GM13976 (cell line): ENCODE measurements at regions not wholly inside any gene's neighbourhood (a gene's known extent, or its start where the extent isn't known, plus 50 kb on each side); places are given as distances from the start of the nearest gene placed in this dataset.

Experiments used
- DNase-seq: peaks from one replicate; pipeline ENCODE4 v3.0.0; 2012; ENCODE audit warnings: low spot score
- in situ Hi-C: fragments of 300-500 bp; cut with MboI; formaldehyde crosslinking; loops from one replicate; pipeline ENCODE4 v1.12.0; 2022; ENCODE audit warnings: low sequenced_read_pairs, mixed read lengths, inconsistent platforms; ENCODE audit not compliant: unreplicated experiment
- TF ChIP-seq, protein P1 (sequence below): IDR thresholded peaks from 2 replicates; pipeline ENCODE4 v1.5.1; 2012; ENCODE audit warnings: borderline replicate concordance, mild to moderate bottlenecking; ENCODE audit not compliant: insufficient read depth; ENCODE audit errors: extremely low read depth, missing control alignments, control extremely low read depth

GRCh38 chr2:215758691-215759090 is 254.7 kb downstream of the MREG start:
- DNase-seq: no peak
- in situ Hi-C loops: no loop called here
- TF ChIP-seq, protein P1, sequence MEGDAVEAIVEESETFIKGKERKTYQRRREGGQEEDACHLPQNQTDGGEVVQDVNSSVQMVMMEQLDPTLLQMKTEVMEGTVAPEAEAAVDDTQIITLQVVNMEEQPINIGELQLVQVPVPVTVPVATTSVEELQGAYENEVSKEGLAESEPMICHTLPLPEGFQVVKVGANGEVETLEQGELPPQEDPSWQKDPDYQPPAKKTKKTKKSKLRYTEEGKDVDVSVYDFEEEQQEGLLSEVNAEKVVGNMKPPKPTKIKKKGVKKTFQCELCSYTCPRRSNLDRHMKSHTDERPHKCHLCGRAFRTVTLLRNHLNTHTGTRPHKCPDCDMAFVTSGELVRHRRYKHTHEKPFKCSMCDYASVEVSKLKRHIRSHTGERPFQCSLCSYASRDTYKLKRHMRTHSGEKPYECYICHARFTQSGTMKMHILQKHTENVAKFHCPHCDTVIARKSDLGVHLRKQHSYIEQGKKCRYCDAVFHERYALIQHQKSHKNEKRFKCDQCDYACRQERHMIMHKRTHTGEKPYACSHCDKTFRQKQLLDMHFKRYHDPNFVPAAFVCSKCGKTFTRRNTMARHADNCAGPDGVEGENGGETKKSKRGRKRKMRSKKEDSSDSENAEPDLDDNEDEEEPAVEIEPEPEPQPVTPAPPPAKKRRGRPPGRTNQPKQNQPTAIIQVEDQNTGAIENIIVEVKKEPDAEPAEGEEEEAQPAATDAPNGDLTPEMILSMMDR: no peak

DNA sequence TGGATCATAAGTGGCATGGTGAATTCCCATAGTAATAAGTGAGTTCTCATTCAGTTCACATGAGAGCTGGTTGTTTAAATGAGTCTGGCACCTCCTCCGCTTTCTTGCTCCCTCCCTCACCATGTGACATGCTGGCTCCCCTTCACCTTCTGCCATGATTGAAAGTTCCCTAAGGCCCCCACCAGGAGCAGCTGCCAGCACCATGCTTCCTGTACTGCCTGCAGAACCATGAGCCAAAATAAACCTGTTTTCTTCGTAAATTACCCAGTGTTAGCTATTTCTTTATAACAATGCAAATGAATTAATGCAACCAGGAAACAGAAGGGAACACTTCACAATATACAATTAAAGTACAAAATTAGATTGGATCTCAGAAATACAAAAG is 257.0 kb downstream of the MREG start:
- TF ChIP-seq, protein P1: no peak
- in situ Hi-C loops: no loop called here
- no peak for DNase-seq

DNA sequence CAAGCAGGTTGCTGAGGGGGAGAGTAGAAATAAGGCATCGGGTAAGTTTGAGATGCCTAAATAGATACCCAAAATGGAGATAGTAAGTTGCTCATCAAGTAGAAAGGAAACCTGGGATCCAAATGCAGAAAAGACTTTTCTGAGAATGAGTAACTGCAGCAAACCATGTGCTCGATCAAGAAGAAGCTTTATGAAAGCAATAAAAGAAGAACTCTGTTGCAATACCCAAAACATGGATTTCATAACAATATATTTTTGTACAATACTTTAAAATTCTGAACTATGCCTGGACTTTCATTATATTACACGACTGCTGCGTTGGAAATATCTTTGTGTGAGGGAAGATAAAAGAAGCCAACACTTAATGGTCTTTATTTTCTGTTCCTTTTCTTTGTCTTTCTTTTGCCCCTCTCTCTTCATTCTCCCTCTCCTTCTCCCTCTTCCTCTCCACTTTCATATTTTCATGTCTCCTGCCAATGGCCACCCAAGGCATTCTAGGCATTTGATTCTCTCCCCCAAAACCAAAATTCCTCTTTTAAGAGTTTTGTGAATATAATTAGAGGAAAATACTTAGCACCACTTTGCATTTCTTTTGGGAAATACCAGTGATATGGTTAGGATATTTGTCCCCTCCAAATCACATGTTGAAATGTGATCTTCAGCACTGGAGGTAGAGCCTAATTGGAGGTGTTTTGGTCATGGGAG is 257.6 kb downstream of the MREG start:
- DNase-seq: no peak
- TF ChIP-seq, protein P1: no peak
- in situ Hi-C loops: no loop called here

DNA sequence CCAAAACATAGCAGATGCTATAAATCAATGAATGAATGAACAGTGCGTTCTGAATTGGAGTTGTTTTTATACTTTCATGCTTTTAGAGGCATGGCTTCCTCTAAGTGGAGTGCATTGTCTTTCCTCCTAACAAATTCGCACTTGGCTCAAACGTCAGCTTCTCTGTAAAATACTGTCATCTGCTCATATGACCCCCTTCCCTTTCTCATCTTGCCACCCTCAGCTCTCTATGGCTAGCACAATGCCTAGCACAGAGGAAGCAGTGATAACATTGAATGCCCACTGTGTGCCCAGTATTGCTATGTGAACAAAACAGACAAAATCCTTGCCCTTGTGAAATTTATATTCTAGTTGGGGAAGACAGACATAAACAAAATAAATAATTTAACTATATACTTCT is 258.8 kb downstream of the MREG start:
- DNase-seq: no peak
- TF ChIP-seq, protein P1: no peak
- in situ Hi-C loops: no loop called here

DNA sequence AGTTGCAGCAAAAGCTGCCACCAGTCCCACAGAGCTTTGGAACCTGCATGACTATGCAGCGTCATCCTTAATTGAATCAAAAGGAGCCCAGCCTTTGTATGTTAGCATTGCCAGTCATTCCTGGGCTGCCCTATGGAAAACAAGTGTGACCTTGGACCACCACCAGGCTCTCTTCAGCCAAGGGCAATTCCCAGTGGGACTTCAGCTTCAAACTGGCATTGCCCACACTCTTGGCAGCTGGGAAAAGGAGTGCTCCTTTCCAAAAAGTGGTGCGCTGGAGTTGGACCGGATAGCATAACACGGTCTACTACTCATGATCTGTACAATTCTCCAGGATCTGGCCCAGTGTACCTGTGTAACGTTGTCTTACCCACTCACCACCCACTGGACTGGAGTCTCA is 259.5 kb downstream of the MREG start:
- in situ Hi-C loops: no loop called here
- DNase-seq: no peak
- TF ChIP-seq, protein P1: no peak

- DNase-seq: no peak
- TF ChIP-seq, protein P1: no peak
- in situ Hi-C loops: no loop called here
These were observed 260.4 kb downstream of the MREG start for GRCh38 chr2:215752991-215753390.

DNA sequence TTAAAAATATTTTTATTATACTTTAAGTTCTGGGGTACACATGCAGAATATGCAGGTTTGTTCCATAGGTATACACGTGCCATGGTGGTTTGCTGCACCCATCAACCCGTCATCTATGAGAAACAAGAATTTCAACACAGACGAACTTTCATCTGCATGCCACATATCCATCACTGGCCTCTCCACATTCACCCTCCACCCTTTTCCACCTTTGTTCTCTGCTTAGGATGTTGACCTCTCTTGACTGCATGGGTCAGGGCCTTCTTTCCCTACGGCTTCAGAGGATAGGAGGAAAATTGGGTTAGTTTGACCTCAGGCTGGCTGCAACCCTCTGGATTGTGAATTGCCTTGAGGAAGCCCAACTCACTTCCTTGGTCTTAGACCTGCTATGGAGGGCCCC is 260.9 kb downstream of the MREG start:
- TF ChIP-seq, protein P1: no peak
- in situ Hi-C loops: no loop called here
- DNase-seq: no peak
